Body of pancreas (tissue), 4 donors: ENCODE measurements at regions not wholly inside any gene's neighbourhood (a gene's known extent, or its start where the extent isn't known, plus 50 kb on each side); places are given as distances from the start of the nearest gene placed in this dataset.
A peak's percentile ranks its signal among the peaks of the same experiment; 100 is the strongest.

Experiments
- ATAC-seq: fragments of 150-250 bp; one replicate; pipeline ENCODE4 v1.9.1; 2016
- DNase-seq, 4 donors: peaks; one replicate each; pipeline ENCODE4 v3.0.0-alpha.2; 2019
- H3K27ac ChIP-seq, 4 donors: fragments of 200-600 bp; sonication (generic); 1 replicate in 3 of 4; 2 replicates in 1 of 4; pipeline versions ENCODE4 v1.5.1 to v1.6.1; 2016 to 2019; ENCODE audit warnings: mild to moderate bottlenecking in 1 of 4, mixed read lengths in 1 of 4, moderate library complexity in 1 of 4
- H3K27me3 ChIP-seq, 2 donors: fragments of 200-600 bp; sonication (generic); one replicate each; pipeline ENCODE4 v1.6.0; 2016; ENCODE audit warnings: mild to moderate bottlenecking in 1 of 2
- H3K36me3 ChIP-seq, 2 donors: fragments of 200-600 bp; sonication (generic); replicated peaks in 1 of 2; 2 replicates each; pipeline ENCODE4 v1.5.1; 2016; ENCODE audit warnings: low read depth in 2 of 2; ENCODE audit not compliant: insufficient read depth in 1 of 2
- H3K4me1 ChIP-seq: fragments of 200-600 bp; sonication (generic); one replicate; pipeline ENCODE4 v1.6.0; 2016
- H3K4me3 ChIP-seq, 2 donors: fragments of 200-600 bp; sonication (generic); 1 replicate in 1 of 2; 2 replicates in 1 of 2; pipeline ENCODE4 v1.5.1; 2016 to 2019
- H3K9me3 ChIP-seq, 3 donors: fragments of 200-600 bp; sonication (generic); 1 replicate in 2 of 3; 2 replicates in 1 of 3; pipeline ENCODE4 v1.5.1; 2016
- POLR2A ChIP-seq, 3 donors: fragments of 450-650 bp; IDR thresholded peaks; one replicate each; pipeline ENCODE4 v1.6.1; 2016; ENCODE audit warnings: antibody characterized with exemption in 3 of 3, mild to moderate bottlenecking in 2 of 3
- WGBS, 2 donors: methylation state at CpG; one replicate each; pipeline ENCODE4 v1.1.5; 2017; 5-methylcytosine and 5-hydroxymethylcytosine counted together
- intact Hi-C: fragments of 100-400 bp; cut with DNase I; formaldehyde crosslinking; loops from one replicate; pipeline ENCODE4 v1.15.1; 2023
- TF ChIP-seq, protein P1 (sequence below), 7 experiments: fragments of 450-650 bp in 4 of 7; fragments of 200-600 bp in 3 of 7; sonication (generic) in 3 of 7; IDR thresholded peaks; one replicate each; pipeline ENCODE4 v1.5.1; 2016 to 2019; ENCODE audit warnings: antibody characterized with exemption in 7 of 7

DNA sequence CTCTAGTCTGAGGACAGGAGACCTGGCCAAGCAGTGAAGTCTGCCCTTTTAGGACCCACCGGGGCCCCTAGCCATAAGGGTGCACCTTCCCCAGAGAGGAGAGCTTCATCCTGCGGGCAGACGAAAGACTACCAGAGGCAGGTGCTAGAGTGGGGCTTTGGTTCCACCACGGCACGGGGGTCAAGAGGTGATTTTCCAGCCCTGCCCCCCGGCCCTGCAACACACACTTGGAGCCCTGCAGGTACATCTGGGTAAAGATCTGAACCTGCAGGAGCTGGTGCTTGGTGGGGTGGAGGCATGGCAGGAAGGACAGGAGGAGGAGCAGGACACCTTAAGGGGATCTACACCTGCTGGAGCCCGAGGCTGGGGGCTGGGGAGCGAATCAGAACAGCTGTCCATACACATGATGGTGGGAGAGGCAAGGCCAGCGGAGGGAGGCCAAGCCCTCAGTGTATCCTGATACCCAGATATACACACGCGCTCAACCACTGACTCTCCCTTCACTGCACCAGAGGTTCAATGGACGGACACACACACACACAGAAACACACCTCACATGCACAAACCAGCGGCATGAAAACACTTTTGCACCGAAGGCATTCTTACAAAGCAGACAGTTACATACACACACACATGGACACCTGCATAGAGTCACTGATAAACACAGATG is 98.4 kb upstream of the MVB12B start:
- no peaks in the 10 kb centered on the region for H3K4me1 ChIP-seq
- no peak for TF ChIP-seq POLR2A (IDR thresholded peaks at IDR 0.05)
- TF ChIP-seq, protein P1, sequence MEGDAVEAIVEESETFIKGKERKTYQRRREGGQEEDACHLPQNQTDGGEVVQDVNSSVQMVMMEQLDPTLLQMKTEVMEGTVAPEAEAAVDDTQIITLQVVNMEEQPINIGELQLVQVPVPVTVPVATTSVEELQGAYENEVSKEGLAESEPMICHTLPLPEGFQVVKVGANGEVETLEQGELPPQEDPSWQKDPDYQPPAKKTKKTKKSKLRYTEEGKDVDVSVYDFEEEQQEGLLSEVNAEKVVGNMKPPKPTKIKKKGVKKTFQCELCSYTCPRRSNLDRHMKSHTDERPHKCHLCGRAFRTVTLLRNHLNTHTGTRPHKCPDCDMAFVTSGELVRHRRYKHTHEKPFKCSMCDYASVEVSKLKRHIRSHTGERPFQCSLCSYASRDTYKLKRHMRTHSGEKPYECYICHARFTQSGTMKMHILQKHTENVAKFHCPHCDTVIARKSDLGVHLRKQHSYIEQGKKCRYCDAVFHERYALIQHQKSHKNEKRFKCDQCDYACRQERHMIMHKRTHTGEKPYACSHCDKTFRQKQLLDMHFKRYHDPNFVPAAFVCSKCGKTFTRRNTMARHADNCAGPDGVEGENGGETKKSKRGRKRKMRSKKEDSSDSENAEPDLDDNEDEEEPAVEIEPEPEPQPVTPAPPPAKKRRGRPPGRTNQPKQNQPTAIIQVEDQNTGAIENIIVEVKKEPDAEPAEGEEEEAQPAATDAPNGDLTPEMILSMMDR (IDR thresholded peaks at IDR 0.05) = no peak
- H3K27ac ChIP-seq = no peak overlapping the region
- ATAC-seq (no peak), DNase-seq (no peak)
- no peaks in the 10 kb centered on the region for H3K36me3 ChIP-seq
- no peaks in the 10 kb centered on the region for H3K27me3 ChIP-seq
- no peak overlapping the region for H3K4me3 ChIP-seq
- intact Hi-C loops = loop anchor here (5.0 kb wide), 1 partner anchor 821 kb away; no protein-coding TSS in a partner anchor
- no peaks in the 10 kb centered on the region for H3K9me3 ChIP-seq
- 68 to 74% methylated on average over 12 to 14 of the region's 14 CpGs for WGBS, 2 donors

DNA sequence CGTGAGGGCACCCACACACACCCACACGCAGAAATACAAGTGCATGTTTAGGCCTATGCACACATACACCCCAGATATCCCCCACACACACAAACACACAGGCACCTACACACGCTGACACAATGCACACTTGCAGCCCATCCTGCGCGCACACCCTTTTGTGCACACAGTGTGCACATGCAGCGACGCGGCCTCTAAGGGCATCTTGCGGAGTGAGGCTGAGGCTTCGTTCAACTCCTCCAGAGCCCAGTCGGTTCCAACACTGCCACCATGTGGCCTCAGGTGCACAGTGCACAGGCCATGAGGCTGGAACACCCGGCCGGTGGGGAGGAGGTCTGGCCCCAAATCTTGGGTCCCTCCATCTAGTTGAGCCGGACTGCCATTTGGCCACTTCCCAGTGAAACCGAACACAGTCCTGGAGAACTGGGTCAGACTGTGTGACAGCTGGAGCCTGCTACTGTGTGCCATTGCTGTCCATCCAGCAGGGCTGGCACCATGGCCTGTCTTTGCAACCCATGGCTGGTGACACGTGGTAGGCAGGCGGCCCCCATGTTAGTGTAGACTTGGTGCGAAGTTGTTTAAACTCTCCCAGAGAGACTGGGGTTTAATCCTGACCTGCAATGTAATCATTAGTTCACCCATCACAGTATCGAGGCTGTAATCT is 97.7 kb upstream of the MVB12B start:
- no peaks in the 10 kb centered on the region for H3K27me3 ChIP-seq
- H3K4me1 ChIP-seq = no peaks in the 10 kb centered on the region
- ATAC-seq (peak; percentile 70), DNase-seq (peak; percentile 67 to 74 (median 70))
- no peak overlapping the region for H3K4me3 ChIP-seq
- no peaks in the 10 kb centered on the region for H3K36me3 ChIP-seq
- WGBS, 2 donors = 21 to 37% methylated on average over 14 to 19 of the region's 19 CpGs
- H3K27ac ChIP-seq = no peak overlapping the region
- H3K9me3 ChIP-seq = no peaks in the 10 kb centered on the region
- intact Hi-C loops = loop anchor here (5.0 kb wide), 1 partner anchor 822 kb away; no protein-coding TSS in a partner anchor
- TF ChIP-seq, protein P1 (IDR thresholded peaks at IDR 0.05) = peak; percentile 79 to 93 (median 88)
- no peak for TF ChIP-seq POLR2A (IDR thresholded peaks at IDR 0.05)

DNA sequence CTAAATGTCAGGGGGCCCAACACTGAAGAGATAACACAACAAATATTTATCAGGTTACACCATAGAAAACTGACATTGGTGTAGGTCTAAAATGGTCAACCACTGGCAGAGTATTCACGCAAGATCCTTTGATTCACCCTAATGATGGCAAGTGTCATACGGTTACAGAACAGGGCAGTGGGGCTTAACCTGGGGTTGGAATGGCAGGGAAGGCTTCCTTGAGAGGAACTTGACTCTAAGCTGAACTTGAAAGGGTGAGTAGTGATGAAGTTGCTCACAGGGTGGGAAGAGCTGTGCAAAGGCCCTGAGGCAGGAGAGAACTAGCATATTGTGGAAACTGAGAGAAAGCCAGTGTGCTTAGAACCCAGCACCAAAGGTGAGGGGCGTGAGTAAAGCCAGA is 97.1 kb upstream of the MVB12B start:
- intact Hi-C loops = loop anchor here (5.0 kb wide), 1 partner anchor 822 kb away; no protein-coding TSS in a partner anchor
- H3K27me3 ChIP-seq = no peaks in the 10 kb centered on the region
- no peak for TF ChIP-seq POLR2A (IDR thresholded peaks at IDR 0.05)
- H3K9me3 ChIP-seq = no peaks in the 10 kb centered on the region
- 68 to 70% methylated on average over 3 of the region's 3 CpGs for WGBS, 2 donors
- DNase-seq = no peak
- no peaks in the 10 kb centered on the region for H3K36me3 ChIP-seq
- no peak for ATAC-seq
- no peaks in the 10 kb centered on the region for H3K4me1 ChIP-seq
- no peak overlapping the region for H3K27ac ChIP-seq
- no peak overlapping the region for H3K4me3 ChIP-seq

DNA sequence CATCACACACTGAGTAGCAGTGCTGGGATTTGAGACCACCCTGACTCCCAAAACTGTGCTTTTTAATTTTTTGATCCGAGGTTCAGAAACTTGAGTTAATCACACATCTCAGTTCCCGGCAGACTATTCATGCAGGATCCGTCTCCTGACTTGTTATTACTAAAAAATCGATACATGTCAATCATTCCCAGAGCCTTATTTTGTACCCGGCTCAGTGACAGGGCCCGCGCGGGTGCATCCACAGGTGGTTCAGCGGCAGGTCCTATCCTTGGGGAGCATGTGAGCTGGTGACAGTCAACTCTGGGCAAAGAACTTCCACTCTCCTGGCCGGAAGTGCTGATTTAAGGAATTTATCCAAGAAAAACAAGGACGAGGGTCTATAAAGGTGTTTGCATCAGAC is 95.9 kb upstream of the MVB12B start:
- intact Hi-C loops = no loop called here
- Histone ChIP-seq H3K4me1 (no peaks in the 10 kb centered on the region), H3K4me3 (no peak overlapping the region), H3K36me3 (no peaks in the 10 kb centered on the region), H3K27ac (no peak overlapping the region), H3K27me3 (no peaks in the 10 kb centered on the region), H3K9me3 (no peaks in the 10 kb centered on the region)
- ATAC-seq = no peak
- TF ChIP-seq, protein P1 (IDR thresholded peaks at IDR 0.05) = no peak
- no peak for TF ChIP-seq POLR2A (IDR thresholded peaks at IDR 0.05)
- WGBS, 2 donors = 62 to 71% methylated on average over 11 of the region's 11 CpGs
- no peak for DNase-seq

DNA sequence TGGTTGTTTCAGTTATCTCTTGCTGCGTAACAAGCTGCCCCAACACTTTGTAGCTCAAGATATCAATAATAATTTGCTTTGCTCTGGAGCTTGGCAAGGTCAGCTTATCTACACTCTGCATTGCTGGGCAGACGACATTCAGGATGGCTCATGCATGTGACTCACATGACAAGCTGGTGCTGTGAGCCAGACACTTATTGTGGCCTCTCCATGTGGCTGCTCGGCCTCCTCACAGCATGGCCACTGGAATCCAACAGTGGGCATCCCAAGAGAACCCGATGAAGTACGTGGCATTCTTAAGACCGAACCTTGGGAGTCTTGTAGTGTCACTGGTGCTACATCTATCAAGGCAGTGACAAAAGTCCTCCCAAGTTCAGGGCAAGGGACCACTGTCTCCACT is 94.2 kb upstream of the MVB12B start:
- Histone ChIP-seq H3K36me3 (no peaks in the 10 kb centered on the region), H3K9me3 (no peaks in the 10 kb centered on the region), H3K4me1 (no peaks in the 10 kb centered on the region), H3K4me3 (no peak overlapping the region), H3K27me3 (no peaks in the 10 kb centered on the region), H3K27ac (no peak overlapping the region)
- no peak for TF ChIP-seq POLR2A (IDR thresholded peaks at IDR 0.05)
- TF ChIP-seq, protein P1 (IDR thresholded peaks at IDR 0.05) = no peak
- no peak for DNase-seq
- ATAC-seq = no peak
- 68 to 85% methylated on average over 3 to 6 of the region's 6 CpGs for WGBS, 2 donors
- intact Hi-C loops = no loop called here
